OCI-LY1 (cell line): ENCODE measurements at regions not wholly inside any gene's neighbourhood (a gene's known extent, or its start where the extent isn't known, plus 50 kb on each side); places are given as distances from the start of the nearest gene placed in this dataset.
A peak's percentile ranks its signal among the peaks of the same experiment; 100 is the strongest.

Experiments used
- CTCF ChIP-seq: fragments of 200-600 bp; sonication (generic), shearing (Covaris generic); IDR thresholded peaks from 2 replicates; pipeline ENCODE4 v1.5.1; 2017; ENCODE audit warnings: mild to moderate bottlenecking, antibody characterized with exemption, low read length, moderate library complexity, mixed read lengths
- EZH2 ChIP-seq: fragments of 200-600 bp; sonication (generic), shearing (Covaris generic); IDR thresholded peaks from 2 replicates; pipeline ENCODE4 v1.8.0; 2017; ENCODE audit warnings: borderline replicate concordance, mixed run types, mild to moderate bottlenecking, antibody characterized with exemption, low read length, moderate library complexity, mixed read lengths

- TF ChIP-seq CTCF (peak; percentile 22; the same call in 1 of the 2 replicates), EZH2 (no peak)
Observed at GRCh38 chr4:187666697-187667494, 328.7 kb upstream of the ZFP42 start.
